HepG2 (cell line): ENCODE measurements at regions not wholly inside any gene's neighbourhood (a gene's known extent, or its start where the extent isn't known, plus 50 kb on each side); places are given as distances from the start of the nearest gene placed in this dataset.

Source experiments
- FOXJ3 ChIP-seq: sonication (generic); formaldehyde crosslinking; IDR thresholded peaks from 2 replicates; pipeline ENCODE4 v1.4.0; 2020; ENCODE audit warnings: missing genetic modification reagents, mild to moderate bottlenecking, borderline replicate concordance
- HOMEZ ChIP-seq: IDR thresholded peaks from 2 replicates; pipeline ENCODE4 v1.6.1; 2016; ENCODE audit warnings: low read depth
- JUNB ChIP-seq: sonication (generic); formaldehyde crosslinking; IDR thresholded peaks from 2 replicates; pipeline ENCODE4 v1.8.0; 2022; ENCODE audit warnings: missing genetic modification reagents, mild to moderate bottlenecking, borderline replicate concordance
- KAT2B ChIP-seq: fragments of 150-350 bp; IDR thresholded peaks from 2 replicates; pipeline ENCODE4 v1.6.1; 2014; ENCODE audit warnings: low read depth, low read length, borderline replicate concordance
- KAT7 ChIP-seq: IDR thresholded peaks from 2 replicates; pipeline ENCODE4 v1.6.1; 2018; ENCODE audit warnings: borderline replicate concordance, missing compliant biosample characterization
- NRL ChIP-seq: sonication (generic); formaldehyde crosslinking; IDR thresholded peaks from 2 replicates; pipeline ENCODE4 v1.5.0; 2020; ENCODE audit warnings: missing genetic modification reagents, mild to moderate bottlenecking, moderate library complexity, borderline replicate concordance
- TCF7L2 ChIP-seq: IDR thresholded peaks from 2 replicates; pipeline ENCODE4 v1.6.1; 2011; ENCODE audit warnings: mild to moderate bottlenecking, low read depth, low read length, moderate library complexity
- ZBTB10 ChIP-seq: sonication (generic); formaldehyde crosslinking; IDR thresholded peaks from 2 replicates; pipeline ENCODE4 v1.4.0; 2020; ENCODE audit warnings: missing genetic modification reagents, borderline replicate concordance
- ZBTB39 ChIP-seq: sonication (generic); formaldehyde crosslinking; IDR thresholded peaks from 2 replicates; pipeline ENCODE4 v1.5.0; 2020; ENCODE audit warnings: missing genetic modification reagents
- ZNF7 ChIP-seq: IDR thresholded peaks from 2 replicates; pipeline ENCODE4 v1.6.1; 2016; ENCODE audit warnings: missing biosample characterization, missing genetic modification reagents
- ZNF770 ChIP-seq: sonication (generic); formaldehyde crosslinking; IDR thresholded peaks from 2 replicates; pipeline ENCODE4 v1.5.0; 2020; ENCODE audit warnings: mild to moderate bottlenecking, missing genetic modification reagents
- ZNF83 ChIP-seq: sonication (generic); formaldehyde crosslinking; IDR thresholded peaks from 2 replicates; pipeline ENCODE4 v1.4.0; 2020; ENCODE audit warnings: missing genetic modification reagents, mild to moderate bottlenecking, borderline replicate concordance
- ZSCAN29 ChIP-seq: sonication (generic); formaldehyde crosslinking; conservative IDR thresholded peaks from 2 replicates; pipeline ENCODE4 v1.4.0; 2020; ENCODE audit warnings: mild to moderate bottlenecking, missing genetic modification reagents

GRCh38 chr4:4599481-4600275 is 57.8 kb upstream of the STX18 start (continued):
- no peak for TF ChIP-seq ZNF770 (CRISPR knock-in tag)
- TF ChIP-seq JUNB (CRISPR knock-in tag): no peak
- TF ChIP-seq FOXJ3 (CRISPR knock-in tag): 0 out of 2 replicates have a peak, but pooled peaks have one; percentile 2
- no peak for TF ChIP-seq KAT2B
- TF ChIP-seq ZBTB10 (CRISPR knock-in tag): no peak
- TF ChIP-seq HOMEZ (CRISPR knock-in tag): 0 out of 2 replicates have a peak, but pooled peaks have one; percentile 24
- 0 out of 2 replicates have a peak, but pooled peaks have one; percentile 20 for TF ChIP-seq KAT7 (CRISPR knock-in tag)
- TF ChIP-seq ZNF7 (CRISPR knock-in tag): peak; percentile 93
- no peak for TF ChIP-seq TCF7L2
- TF ChIP-seq ZNF83 (CRISPR knock-in tag): 0 out of 2 replicates have a peak, but pooled peaks have one; percentile 0
- no peak for TF ChIP-seq NRL
- no peak for TF ChIP-seq ZBTB39
- TF ChIP-seq ZSCAN29 (CRISPR knock-in tag): no peak
